NCI-H82 treated with DMSO at 0.1 percent for 48 hours (cell line): ENCODE measurements at regions not wholly inside any gene's neighbourhood (a gene's known extent, or its start where the extent isn't known, plus 50 kb on each side); places are given as distances from the start of the nearest gene placed in this dataset.

ENCODE experiments used
- DNase-seq: peaks from one replicate; lab custom pipeline; 2025; ENCODE audit not compliant: unreplicated experiment; lab: John Stamatoyannopoulos, UW

- no peak for DNase-seq
Observed at GRCh38 chr2:139850254-139850890, 1070.2 kb upstream of the NXPH2 start.

- no peak for DNase-seq
Observed at GRCh38 chr2:139836769-139837168, 1056.6 kb upstream of the NXPH2 start.

- DNase-seq: no peak
Observed at GRCh38 chr2:139835101-139835500, 1054.9 kb upstream of the NXPH2 start.

DNA sequence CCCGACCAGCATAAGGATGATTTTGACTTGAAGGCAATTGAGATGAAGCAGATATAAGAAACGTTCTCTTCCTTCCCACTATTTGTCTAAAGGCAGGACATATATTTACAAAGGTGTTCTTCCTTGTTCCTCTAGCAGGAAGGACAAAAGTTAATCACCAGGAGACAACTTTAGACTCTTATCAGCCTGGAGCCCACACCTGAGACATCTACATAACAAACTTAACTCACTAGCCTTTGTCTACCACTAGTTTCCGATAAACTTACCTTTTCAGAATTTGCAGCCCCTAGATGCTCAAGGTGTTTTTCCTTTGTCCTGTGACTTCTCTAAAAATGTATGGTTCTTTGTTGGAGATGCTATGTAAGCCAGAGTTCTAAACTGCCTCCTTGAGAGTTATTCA lies 1047.8 kb upstream of the NXPH2 start:
- no peak for DNase-seq

DNA sequence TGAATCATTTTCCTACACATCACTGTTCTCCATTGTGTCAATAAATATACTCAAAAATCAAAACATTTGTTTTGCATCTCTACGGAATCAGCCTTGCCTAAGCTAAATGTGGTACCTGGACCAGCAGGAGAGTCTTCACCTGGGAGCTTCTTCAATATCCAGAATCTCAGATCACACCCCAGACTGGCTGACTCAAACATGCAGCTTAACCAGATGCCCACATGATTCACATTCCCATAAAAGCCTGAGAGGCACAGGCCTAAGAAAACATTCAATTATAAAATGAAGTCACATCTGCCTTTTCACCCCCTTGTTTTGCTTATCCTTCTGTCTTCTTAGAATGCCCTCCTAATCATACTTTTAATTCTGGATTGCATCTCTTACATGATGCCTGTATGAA lies 1045.5 kb upstream of the NXPH2 start:
- DNase-seq: no peak

DNA sequence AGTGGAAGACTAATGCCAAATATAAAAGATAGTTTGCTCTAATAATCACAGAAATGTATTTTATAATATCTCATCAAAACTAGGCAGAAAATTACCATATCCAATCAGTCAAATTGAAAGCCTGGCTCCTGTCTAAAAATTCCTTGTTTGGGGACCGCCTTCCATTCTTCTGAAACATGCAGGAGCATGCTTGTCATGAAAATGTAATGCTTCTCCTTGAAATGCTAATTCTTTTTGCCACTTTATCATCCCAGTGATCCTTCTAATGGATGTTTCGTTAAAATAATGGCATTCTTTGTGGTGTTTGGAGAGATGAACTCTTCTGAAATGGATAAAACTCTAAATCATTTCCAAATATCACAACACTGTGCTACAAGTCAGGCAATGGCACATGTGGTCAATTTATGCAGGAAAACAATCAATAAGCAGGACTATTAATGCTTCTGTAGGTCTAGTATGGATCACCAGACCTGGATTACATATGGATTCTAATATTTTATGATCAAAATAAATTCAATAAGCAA lies 1039.1 kb upstream of the NXPH2 start:
- DNase-seq: no peak

DNA sequence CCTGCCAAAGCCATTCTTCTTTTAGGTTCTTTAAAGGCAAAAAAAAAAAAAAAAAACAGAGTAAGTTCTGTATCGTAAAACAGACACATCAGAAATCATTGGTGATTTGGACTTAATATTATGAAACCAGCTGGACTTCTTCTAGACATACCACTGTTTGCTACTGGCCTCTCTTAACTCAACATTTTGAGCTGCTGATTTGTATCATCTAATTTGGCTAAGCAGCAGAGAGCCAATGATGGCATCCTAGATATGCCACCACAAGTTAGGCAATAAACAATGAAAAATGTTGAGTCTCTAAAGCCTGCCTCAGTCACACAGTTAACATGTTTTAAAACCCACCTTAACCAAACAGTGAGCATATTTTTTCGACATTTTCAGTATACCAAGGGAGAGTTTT lies 1034.3 kb upstream of the NXPH2 start:
- DNase-seq: no peak

DNA sequence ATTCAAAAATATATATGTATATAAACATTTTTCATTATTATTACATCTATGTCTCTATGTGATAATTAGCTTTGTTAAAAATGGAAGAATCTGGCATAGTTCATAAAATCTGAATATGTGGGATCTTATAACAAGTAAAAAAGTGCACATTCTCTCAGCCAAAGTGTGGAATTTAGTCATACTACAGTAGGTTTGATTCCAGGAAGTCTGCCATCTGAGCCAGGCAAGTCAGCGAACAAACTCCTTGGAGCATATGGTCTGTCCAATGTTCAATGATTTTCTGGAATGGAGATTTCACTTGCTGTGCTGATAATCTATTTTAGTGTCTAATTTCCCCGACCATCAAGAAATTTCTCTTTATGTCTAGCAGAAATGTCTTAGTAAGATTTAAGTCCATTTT lies 1033.2 kb upstream of the NXPH2 start:
- no peak for DNase-seq

- peak; percentile 95 for DNase-seq
Observed at GRCh38 chr2:139805441-139805840, 1025.3 kb upstream of the NXPH2 start.

- no peak for DNase-seq
Observed at GRCh38 chr2:139798391-139798790, 1018.2 kb upstream of the NXPH2 start.

DNA sequence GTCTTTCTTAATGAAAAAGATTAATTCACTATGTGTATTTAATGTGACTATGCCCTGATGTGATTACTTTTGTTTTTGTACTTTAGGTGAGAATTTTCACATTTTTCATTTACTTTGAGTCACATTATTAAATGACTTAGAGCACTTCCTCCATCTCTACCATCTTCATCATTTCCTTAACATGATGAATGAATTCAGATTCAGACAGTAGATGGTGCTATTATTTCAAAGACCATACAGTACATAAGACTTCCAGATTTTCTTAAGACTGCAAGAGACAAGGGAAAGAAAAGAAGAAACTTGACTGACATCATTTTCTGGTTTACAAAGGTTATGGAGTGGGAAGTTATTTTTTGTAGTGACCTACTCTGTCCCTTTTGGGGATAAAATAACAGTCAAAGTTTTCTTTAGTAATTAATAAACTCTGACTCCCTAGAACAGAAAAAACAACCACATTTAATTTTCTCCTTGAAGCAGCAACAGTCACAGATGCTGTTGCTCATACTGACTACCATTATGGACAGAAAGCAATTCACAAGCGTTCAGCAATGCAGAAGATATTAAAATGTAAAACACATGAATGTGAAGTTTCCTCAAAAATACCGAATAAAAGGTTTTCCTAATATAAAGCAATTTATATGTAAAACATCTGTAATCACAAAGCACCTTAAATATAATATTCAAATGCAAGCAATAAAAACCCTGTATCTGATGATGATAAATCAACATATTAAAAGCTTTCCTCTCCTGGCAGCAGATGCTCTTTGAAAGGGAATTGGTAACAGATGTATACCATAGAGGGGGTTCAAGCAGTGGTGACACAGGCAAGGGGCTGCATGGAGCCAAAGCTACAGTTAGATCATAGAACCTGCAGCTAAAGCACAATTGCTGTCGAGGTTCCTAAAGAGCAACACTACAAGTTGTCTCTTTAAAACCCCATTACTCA lies 1010.9 kb upstream of the NXPH2 start:
- peak; percentile 46 for DNase-seq

DNA sequence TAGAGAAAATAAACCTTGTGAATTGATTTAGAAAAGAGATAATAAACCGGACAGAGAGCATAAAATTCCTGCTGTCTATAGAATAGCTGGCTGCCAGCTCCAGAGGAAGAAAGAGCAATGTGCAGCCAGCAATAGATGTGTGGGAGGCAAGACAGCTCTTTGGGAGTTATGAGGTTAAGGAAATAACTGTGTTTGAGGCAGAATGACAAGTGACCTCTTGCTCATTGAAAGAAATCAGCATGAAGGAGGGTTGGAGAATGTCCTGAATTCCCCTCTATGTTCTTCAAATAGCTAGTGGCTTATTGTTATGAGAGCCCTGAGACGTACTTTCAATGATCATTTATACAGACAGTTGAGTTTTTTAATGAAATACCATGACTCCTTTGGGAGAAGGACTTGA lies 1009.9 kb upstream of the NXPH2 start:
- DNase-seq: no peak

- no peak for DNase-seq
Observed at GRCh38 chr2:139778732-139779131, 998.5 kb upstream of the NXPH2 start.

DNA sequence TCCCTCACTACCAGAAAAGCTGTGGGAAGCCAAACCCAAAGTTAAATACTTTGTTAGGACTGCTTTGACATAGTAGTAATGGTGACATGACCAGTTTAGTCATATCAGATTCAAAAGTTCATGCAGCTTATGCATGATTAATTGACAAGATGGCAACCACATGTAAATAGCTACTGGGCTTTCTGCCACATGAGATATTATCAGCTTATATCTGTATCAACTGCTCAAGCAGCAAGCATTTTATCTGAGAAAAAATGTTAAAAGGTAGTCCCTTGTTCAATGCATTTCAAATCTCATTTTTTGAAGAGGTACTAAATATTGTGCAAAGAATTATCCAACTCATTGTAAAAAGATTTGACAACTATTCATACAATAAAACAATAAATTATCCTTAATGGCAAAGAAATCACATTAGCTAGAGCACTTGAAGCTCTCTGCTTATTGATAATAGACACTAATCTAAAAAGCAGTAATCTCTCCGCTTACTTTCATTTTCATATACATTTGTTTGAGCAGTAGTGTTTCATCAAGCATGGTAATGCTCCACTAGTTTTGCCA lies 993.6 kb upstream of the NXPH2 start:
- DNase-seq: no peak

DNA sequence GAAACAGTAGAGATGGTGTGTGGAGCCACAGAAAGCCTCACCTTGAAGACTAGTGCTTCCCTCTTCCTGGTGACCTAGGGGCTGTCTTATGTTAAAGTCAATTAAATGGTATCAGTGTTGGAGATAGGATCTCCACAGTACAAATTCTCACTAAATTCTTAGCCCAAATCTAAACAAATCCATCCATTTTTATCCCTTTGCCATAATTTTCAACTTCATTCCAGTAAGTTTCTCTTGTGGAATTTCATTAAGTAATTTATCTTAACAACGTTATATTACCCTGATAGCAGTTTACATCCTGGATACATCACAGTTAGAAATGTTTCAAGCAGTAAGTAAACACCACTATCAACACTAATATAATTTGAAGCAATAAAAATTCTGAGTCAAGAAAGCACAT lies 989.4 kb upstream of the NXPH2 start:
- DNase-seq: no peak

DNA sequence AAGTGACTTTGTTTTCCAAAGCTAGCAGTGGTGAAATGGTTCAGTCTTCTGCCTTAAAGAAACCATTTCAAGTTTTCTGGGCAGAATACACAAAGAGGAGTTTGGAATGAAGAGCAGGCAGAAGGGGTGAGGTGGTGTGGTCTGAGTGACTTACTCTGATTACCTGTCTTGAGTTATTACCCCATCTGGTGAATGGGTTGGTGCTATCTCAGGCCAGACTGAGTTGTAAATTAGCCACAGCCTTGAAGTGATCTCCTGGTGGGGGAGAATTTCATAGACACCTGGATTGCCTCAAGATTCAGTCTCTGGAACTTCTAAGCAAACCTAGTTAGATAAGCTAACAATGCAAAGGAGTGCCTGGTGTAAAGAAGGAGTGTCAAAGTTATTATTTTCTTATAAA lies 983.5 kb upstream of the NXPH2 start:
- no peak for DNase-seq

GRCh38 chr2:139759000-139759505 lies 978.9 kb upstream of the NXPH2 start:
- DNase-seq: no peak

DNA sequence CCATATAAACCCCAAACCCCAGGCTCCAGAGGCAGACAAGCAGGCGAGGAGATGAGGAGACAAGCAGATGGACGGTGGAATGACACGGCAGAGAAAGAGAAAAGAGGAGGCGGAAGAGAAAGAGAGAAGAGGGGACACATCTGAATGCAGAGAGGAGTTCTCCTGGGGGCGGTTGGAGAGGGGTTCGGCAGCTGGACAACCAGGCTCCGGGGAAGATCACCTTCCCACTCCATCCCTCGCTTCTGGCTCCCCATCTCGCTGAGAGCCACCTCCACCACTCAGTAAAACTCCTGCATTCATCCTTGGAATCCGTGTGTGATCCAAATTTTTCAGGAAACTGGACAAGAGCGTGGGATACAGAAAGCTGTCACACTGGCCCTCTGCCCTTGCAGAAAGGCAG lies 966.7 kb upstream of the NXPH2 start:
- no peak for DNase-seq

DNA sequence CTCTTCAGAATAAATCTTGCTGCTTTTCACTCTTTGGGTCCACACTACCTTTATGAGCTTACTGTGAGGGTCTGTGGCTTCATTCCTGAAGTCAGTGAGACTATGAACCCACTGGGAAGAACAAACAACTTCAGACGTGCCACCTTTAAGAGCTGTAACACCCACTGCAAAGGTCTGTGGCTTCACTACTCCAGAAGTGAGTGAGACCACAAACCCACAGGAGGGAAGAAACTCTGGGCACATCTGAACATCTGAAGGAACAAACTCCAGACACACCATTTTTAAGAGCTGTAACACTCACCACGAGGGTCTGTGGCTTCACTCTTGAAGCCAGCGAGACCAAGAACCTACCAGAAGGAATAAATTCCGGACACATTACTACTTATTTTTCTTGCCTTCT lies 964.1 kb upstream of the NXPH2 start:
- no peak for DNase-seq

GRCh38 chr2:139742216-139743172 lies 962.3 kb upstream of the NXPH2 start:
- no peak for DNase-seq

GRCh38 chr2:139737659-139738058 lies 957.5 kb upstream of the NXPH2 start:
- no peak for DNase-seq
